T-helper 17 cell (primary cell): ENCODE measurements at regions not wholly inside any gene's neighbourhood (a gene's known extent, or its start where the extent isn't known, plus 50 kb on each side); places are given as distances from the start of the nearest gene placed in this dataset.

Source experiments
- ATAC-seq: fragments of 150-1000 bp; cut with Tn5 transposase; 2 replicates; pipeline ENCODE4 v1.10.0; 2021; ENCODE audit warnings: mild to moderate bottlenecking, moderate library complexity
- DNase-seq, 3 donors: peaks; one replicate each; pipeline versions ENCODE4 v3.0.0 to v3.0.0-alpha.2; 2020 to 2021
- H3K9me3 ChIP-seq: one replicate; pipeline ENCODE4 v1.7.0; 2013; ENCODE audit warnings: low read length, mild to moderate bottlenecking; ENCODE audit not compliant: control insufficient read depth, poor library complexity, severe bottlenecking
- H3K27ac Mint-ChIP-seq: one replicate; pipeline ENCODE4 v1.8.0; 2022; ENCODE audit warnings: mild to moderate bottlenecking, moderate library complexity, mixed read lengths
- H3K27me3 Mint-ChIP-seq: one replicate; pipeline ENCODE4 v1.8.0; 2022; ENCODE audit warnings: mixed read lengths
- H3K36me3 Mint-ChIP-seq: one replicate; pipeline ENCODE4 v1.8.0; 2022; ENCODE audit warnings: low read depth, mixed read lengths
- H3K4me1 Mint-ChIP-seq: one replicate; pipeline ENCODE4 v1.8.0; 2022; ENCODE audit warnings: mild to moderate bottlenecking, mixed read lengths
- H3K4me3 Mint-ChIP-seq: one replicate; pipeline ENCODE4 v1.8.0; 2022; ENCODE audit warnings: mild to moderate bottlenecking, moderate library complexity, mixed read lengths

DNA sequence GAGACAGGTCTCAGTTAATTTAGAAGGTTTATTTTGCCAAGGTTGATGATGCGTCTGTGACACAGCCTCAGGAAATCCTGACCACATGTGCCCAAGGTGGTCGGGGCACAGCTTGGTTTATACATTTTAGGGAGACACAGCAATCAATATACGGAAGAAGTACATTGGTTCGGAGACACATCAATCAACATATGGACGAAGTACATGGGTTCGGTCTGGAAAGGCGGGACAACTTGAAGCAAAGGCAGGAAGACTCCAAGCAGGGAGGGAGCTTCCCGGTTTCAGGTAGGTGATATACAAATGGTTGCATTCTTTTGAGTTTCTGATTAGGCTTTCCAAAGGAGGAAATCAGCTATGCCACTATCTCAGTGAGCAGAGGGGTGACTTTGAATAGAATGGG lies 225.2 kb upstream of the ZFP42 start:
- Mint-ChIP-seq H3K4me1 (no peaks in the 10 kb centered on the region), H3K27me3 (no peaks in the 10 kb centered on the region), H3K4me3 (no peak overlapping the region), H3K36me3 (no peaks in the 10 kb centered on the region), H3K27ac (no peak overlapping the region)
- no peak for DNase-seq
- no peaks in the 10 kb centered on the region for H3K9me3 ChIP-seq
- no peak for ATAC-seq

DNA sequence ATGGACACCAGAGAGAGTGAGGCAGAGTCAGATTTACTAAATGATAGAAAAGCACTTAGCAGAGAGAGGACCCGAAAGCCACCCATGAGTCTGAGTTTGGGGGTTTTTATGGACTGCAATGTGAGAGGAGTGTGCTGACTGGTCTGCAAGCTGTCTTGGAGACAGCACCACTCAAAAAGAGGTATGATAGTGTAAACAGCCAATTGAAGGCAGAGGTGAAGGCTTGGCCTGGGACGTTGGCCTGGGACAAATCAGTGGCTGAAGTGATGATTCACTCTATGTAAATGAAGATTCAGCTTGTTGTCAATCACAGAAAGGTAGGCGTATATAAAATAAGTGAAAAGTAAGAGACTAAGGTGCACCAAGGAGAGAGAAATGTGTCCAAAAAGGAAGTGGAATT lies 217.6 kb upstream of the ZFP42 start:
- H3K9me3 ChIP-seq = no peaks in the 10 kb centered on the region
- DNase-seq (no peak), ATAC-seq (no peak)
- Mint-ChIP-seq H3K27me3 (no peaks in the 10 kb centered on the region), H3K27ac (no peak overlapping the region), H3K36me3 (no peaks in the 10 kb centered on the region), H3K4me1 (no peaks in the 10 kb centered on the region), H3K4me3 (no peak overlapping the region)

DNA sequence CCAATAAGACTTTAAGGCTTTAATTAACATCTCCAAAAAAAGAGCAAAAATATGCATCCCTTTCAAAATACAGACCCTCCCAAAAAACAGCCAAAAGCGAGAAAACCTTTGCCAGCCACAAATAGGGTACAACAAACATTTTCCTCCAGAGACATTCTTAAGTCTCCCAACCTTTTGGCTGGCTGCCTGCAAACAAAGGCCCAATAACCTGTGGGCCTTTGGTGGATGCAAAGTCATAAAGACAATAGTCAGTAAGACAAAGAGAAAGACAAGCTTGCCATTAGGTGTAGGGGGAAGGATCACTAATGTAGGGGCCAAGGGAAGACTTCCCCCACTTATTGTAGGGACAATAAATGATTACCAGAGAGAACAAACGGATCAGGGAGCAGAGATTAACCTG lies 215.5 kb upstream of the ZFP42 start:
- Mint-ChIP-seq H3K4me1 (no peaks in the 10 kb centered on the region), H3K27me3 (no peaks in the 10 kb centered on the region), H3K27ac (no peak overlapping the region), H3K4me3 (no peak overlapping the region), H3K36me3 (no peaks in the 10 kb centered on the region)
- DNase-seq (no peak), ATAC-seq (no peak)
- no peaks in the 10 kb centered on the region for H3K9me3 ChIP-seq

DNA sequence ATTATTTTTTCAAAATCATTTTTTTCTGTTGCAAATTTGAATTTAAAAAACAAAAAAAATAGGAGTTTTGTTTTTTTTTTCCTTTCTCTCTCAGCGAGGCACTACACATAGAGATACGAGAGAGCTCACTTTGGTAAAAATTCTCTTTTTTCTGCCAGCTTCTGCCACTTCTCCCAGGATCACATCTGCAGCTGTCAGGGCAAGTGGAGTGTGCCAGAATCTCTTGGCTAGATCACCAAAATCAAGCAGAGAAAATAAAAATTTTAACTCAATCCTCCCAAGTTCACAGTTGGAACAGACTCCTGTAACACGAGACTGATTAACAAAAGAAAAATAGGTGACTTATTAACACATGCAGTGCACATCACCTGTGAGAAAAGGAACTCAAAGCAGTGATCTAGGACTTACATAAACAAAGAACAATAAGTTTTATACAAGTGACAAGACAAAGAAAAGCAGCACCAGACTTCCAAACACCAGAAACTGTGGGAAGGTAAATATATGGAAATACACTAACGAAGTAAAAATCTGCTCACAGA lies 213.2 kb upstream of the ZFP42 start:
- ATAC-seq = no peak
- H3K9me3 ChIP-seq = no peaks in the 10 kb centered on the region
- H3K27ac Mint-ChIP-seq = no peak overlapping the region
- H3K4me1 Mint-ChIP-seq = no peaks in the 10 kb centered on the region
- DNase-seq = no peak
- no peaks in the 10 kb centered on the region for H3K36me3 Mint-ChIP-seq
- H3K27me3 Mint-ChIP-seq = no peaks in the 10 kb centered on the region
- H3K4me3 Mint-ChIP-seq = no peak overlapping the region

DNA sequence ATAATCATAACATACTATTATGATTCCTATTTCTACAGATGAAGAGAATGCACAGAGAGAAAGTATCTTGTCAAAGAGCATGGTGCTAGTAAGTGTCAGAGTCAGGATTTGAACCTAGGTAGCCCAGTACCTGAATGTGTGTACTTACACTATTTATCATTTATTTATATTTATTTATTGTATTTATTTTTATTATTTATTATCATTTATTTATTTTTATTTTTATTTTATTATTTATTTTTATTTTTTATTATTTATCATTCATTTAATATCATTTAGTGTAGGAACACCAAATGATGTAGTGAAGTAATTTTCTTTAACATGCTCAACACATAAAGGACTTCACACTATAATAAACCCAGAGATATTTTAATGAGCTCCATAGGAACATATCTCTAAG lies 209.4 kb upstream of the ZFP42 start:
- H3K27ac Mint-ChIP-seq = no peak overlapping the region
- no peaks in the 10 kb centered on the region for H3K27me3 Mint-ChIP-seq
- H3K4me1 Mint-ChIP-seq = no peaks in the 10 kb centered on the region
- DNase-seq = no peak
- no peaks in the 10 kb centered on the region for H3K9me3 ChIP-seq
- no peaks in the 10 kb centered on the region for H3K36me3 Mint-ChIP-seq
- no peak for ATAC-seq
- H3K4me3 Mint-ChIP-seq = no peak overlapping the region

DNA sequence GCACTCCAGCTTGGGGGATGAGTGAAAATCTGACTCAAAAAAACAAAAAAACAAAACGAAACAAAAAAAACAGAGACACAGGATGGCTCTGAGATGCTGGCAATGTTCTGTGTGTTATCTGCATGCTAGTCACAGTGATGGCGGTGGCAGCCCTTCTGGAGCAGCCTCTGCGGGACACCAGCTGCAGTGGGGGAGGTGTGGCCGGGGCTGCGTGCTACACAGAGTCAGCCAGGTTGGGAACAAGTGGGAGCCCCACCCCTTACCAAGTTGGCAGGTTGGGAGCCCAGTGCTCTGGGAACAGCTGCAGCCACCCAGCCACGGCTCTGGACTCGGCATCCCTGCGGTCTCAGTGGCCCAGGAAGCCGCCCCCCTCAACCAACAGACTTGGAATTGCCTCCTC lies 206.5 kb upstream of the ZFP42 start:
- H3K27ac Mint-ChIP-seq = no peak overlapping the region
- DNase-seq = no peak

DNA sequence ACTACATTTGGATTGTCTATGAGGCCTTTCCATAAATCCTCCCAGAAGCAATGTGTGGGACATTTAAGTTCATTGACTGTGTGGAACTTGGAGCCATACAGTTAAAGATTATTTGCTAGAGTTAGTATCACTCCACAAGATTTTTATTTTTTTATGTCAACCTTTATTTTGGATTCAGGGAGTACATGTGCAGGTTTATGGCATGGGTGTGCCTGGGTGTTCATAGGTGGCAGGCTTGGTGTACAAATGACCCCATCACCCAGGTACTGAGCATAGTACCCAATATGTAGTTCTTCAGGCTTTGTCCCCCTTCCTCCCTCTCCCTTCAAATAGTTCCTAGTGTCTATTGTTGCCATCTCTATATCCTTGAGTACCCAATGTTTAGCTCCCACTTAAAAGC lies 199.8 kb upstream of the ZFP42 start:
- DNase-seq (no peak), ATAC-seq (no peak)
- H3K9me3 ChIP-seq = no peaks in the 10 kb centered on the region
- no peaks in the 10 kb centered on the region for H3K4me1 Mint-ChIP-seq
- no peaks in the 10 kb centered on the region for H3K36me3 Mint-ChIP-seq
- no peaks in the 10 kb centered on the region for H3K27me3 Mint-ChIP-seq
- no peak overlapping the region for H3K4me3 Mint-ChIP-seq
- no peak overlapping the region for H3K27ac Mint-ChIP-seq

More for the DNA sequence above, 206.5 kb upstream of the ZFP42 start:
- Mint-ChIP-seq H3K4me1 (no peaks in the 10 kb centered on the region), H3K27me3 (no peaks in the 10 kb centered on the region), H3K4me3 (no peak overlapping the region), H3K36me3 (no peaks in the 10 kb centered on the region)
- no peak for ATAC-seq
- H3K9me3 ChIP-seq = no peaks in the 10 kb centered on the region

DNA sequence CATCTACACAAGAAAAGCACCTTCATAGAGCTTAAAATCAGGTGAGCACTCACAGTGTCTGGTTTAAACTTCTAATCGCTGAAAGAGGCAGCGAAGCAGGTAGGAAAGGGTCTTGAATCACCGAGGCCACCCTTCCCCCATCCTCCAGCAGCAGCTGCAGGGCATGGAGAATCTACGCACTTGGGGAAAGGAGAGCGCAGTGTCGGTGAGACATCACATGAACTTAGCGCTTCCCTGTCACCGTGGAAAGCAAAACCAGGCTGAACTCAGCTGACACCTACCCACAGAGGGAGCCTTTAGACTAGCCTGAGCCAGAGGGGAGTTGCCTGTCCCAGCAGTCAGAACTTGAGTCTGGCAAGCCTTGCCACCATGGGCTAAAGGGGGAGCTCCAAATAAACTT lies 197.2 kb upstream of the ZFP42 start:
- no peaks in the 10 kb centered on the region for H3K4me1 Mint-ChIP-seq
- H3K27me3 Mint-ChIP-seq = no peaks in the 10 kb centered on the region
- ATAC-seq (no peak), DNase-seq (no peak)
- H3K36me3 Mint-ChIP-seq = no peaks in the 10 kb centered on the region
- H3K27ac Mint-ChIP-seq = no peak overlapping the region
- no peak overlapping the region for H3K4me3 Mint-ChIP-seq
- H3K9me3 ChIP-seq = no peaks in the 10 kb centered on the region

DNA sequence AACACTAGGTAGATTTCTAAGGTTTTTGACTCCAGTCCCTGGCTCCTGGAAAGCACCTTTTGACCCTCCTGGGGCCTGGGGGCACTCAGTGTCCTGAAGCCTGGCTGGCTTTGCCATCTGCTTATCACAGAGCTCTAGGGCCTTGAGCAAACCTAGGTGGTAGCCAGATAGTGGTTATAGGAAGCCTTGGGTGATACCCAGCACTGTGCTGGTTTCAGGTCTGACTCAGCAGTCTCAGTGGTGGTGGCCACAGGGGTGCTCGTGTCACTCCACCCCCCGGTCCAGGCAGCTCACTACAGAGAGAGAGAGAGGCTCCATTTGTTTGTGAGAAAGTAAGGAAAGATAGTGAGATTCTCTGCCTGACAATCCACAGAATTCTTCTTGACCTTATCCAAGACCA lies 195.8 kb upstream of the ZFP42 start:
- ATAC-seq (no peak), DNase-seq (no peak)
- Mint-ChIP-seq H3K27me3 (no peaks in the 10 kb centered on the region), H3K4me1 (no peaks in the 10 kb centered on the region), H3K36me3 (no peaks in the 10 kb centered on the region), H3K4me3 (no peak overlapping the region), H3K27ac (no peak overlapping the region)
- H3K9me3 ChIP-seq = no peaks in the 10 kb centered on the region

DNA sequence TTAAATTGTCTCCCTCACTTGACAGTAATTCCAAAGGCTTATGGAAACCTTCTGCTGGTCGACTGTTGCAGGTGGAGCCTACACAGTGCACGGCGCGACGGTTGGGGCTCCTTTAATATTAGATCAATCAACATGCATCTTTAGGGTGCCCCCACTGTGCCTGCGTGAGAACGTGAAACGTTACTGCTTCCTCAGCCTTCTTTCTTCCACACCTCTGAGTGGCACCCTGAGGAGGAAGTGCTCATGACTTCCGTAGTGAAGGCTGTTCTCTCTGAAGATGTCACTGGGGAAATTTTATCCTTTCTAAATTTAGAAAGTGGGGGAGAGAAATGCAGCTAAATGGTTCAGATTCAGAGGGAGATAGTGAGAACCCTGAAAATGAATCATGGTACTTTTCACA lies 184.0 kb upstream of the ZFP42 start:
- no peaks in the 10 kb centered on the region for H3K36me3 Mint-ChIP-seq
- DNase-seq (no peak), ATAC-seq (no peak)
- H3K4me3 Mint-ChIP-seq = no peak overlapping the region
- no peaks in the 10 kb centered on the region for H3K27me3 Mint-ChIP-seq
- no peaks in the 10 kb centered on the region for H3K4me1 Mint-ChIP-seq
- H3K27ac Mint-ChIP-seq = no peak overlapping the region
- no peaks in the 10 kb centered on the region for H3K9me3 ChIP-seq

DNA sequence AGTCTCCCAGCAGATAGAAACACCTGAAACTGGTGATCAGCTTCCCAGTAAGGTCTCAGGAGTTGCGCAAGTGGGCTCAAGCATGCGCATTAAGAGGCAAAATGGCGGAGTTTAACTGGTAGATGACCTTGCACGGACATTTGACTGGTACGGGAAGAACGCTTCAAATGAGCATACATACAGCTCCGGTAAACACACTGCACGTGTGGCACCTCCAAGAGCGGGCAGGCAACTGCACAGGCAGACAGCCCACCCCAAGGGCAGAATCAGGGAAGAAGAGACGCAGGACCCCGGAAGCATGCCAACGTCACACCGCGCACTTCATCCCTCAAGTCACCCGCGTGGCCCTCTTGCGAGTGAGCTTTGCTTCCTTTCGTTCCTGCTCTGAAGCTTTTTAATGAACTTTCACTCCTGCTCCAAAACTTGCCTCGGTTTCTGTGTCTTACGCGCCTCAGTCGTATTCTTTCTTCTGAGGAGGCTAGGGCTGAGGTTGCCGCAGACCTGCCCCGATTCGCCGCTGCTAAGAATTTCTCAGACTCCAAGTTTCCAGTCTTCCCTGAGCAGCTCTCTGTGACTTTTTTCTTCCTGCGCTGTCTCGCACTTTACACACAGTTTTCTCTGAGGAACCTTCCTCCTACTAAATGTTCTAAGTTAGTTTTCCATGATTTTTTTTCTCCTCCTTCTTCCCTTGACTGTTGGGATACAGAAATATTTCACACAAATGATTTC lies 180.7 kb upstream of the ZFP42 start:
- H3K9me3 ChIP-seq = no peaks in the 10 kb centered on the region
- Mint-ChIP-seq H3K27ac (no peak overlapping the region), H3K4me1 (no peaks in the 10 kb centered on the region), H3K27me3 (no peaks in the 10 kb centered on the region), H3K4me3 (peak overlapping the region; percentile 1), H3K36me3 (no peaks in the 10 kb centered on the region)
- no peak for DNase-seq
- no peak for ATAC-seq

DNA sequence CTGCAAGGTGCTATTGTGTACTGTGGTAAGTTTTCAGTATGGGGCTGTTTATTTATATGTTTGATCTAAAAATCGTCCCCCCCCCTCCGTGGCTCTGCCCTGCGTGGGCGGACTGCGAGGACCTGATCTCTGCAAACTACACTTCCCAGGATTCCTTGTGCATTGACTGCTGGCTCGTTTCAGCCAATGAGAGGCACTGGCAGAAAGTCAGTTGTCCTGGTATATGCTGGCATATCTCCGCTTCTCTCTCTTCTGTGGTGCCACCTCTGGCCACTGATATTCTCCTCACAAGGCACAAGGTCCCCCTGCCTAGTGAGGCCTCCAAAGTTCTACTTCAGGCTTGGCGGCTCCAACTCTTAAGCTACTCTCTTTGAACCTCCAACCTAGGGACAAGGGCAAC lies 168.8 kb upstream of the ZFP42 start:
- Mint-ChIP-seq H3K36me3 (no peaks in the 10 kb centered on the region), H3K4me1 (no peaks in the 10 kb centered on the region), H3K27me3 (no peaks in the 10 kb centered on the region), H3K27ac (no peak overlapping the region), H3K4me3 (no peak overlapping the region)
- DNase-seq (no peak), ATAC-seq (no peak)
- H3K9me3 ChIP-seq = no peaks in the 10 kb centered on the region

DNA sequence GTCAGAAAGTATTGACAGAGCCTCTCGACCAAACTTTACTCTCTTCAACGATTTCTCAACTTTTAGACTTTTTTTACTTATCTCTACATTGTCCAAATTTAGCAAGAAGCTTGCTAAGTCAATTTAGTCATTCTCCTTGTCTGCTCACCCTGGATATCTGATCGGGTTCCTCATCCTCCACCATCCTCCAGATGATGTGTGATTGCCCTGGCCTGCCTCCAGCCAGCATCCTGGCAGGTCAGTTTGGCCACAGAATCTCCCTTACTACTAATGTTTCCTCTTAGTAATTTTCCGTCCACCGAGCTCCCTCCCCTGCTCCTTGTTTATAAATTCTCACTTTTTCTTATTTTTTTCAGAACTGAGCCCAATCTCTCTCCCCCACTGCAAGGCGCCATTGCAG lies 167.9 kb upstream of the ZFP42 start:
- DNase-seq = no peak
- no peaks in the 10 kb centered on the region for H3K36me3 Mint-ChIP-seq
- no peaks in the 10 kb centered on the region for H3K9me3 ChIP-seq
- H3K27me3 Mint-ChIP-seq = no peaks in the 10 kb centered on the region
- ATAC-seq = no peak
- no peak overlapping the region for H3K27ac Mint-ChIP-seq
- no peaks in the 10 kb centered on the region for H3K4me1 Mint-ChIP-seq
- no peak overlapping the region for H3K4me3 Mint-ChIP-seq

DNA sequence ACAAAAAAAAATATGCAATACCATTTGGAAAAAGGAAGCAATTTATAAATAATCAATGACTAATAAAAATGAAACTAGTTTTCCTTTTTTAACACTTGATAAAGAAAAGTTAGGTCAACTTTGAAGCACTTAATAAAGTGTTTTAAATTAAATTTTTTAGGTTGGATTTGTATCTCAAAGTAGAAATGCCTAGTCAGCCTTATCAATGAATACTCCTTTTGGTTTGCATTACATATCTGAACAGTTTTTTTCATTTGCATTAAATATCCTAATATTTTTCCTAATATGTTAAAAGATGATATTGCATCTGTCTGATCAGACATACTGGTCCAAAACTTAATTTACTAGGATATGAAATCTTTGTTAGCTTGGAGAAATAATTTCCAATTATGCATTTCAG lies 155.8 kb upstream of the ZFP42 start:
- H3K9me3 ChIP-seq = no peaks in the 10 kb centered on the region
- Mint-ChIP-seq H3K4me3 (no peak overlapping the region), H3K27ac (no peak overlapping the region), H3K36me3 (no peaks in the 10 kb centered on the region), H3K27me3 (no peaks in the 10 kb centered on the region), H3K4me1 (no peaks in the 10 kb centered on the region)
- DNase-seq (no peak), ATAC-seq (no peak)
